HEK293 (cell line): ENCODE measurements at regions not wholly inside any gene's neighbourhood (a gene's known extent, or its start where the extent isn't known, plus 50 kb on each side); places are given as distances from the start of the nearest gene placed in this dataset.

Experiments used
- CTCF ChIA-PET: fragments of 350-600 bp; formaldehyde crosslinking; extraction: SDS; loops from one replicate; lab custom pipeline; 2021; ENCODE audit warnings: antibody characterized with exemption; lab: Yijun Ruan, JAX
- POLR2A ChIA-PET: fragments of 300-600 bp; formaldehyde crosslinking; extraction: SDS; loops from one replicate; lab custom pipeline; 2020; ENCODE audit warnings: antibody characterized with exemption, inconsistent platforms; lab: Yijun Ruan, JAX
- H3K27ac ChIP-seq: fragments of 200-500 bp; sonication (Bioruptor generic); 2 replicates; pipeline ENCODE4 v1.5.1; 2014; ENCODE audit warnings: low read depth, low read length, control low read depth, inconsistent platforms; ENCODE audit errors: extremely low read depth
- H3K36me3 ChIP-seq, 2 experiments: fragments of 200-500 bp in 1 of 2; sonication (Bioruptor generic) in 1 of 2; 1 replicate in 1 of 2; 2 replicates in 1 of 2; pipeline ENCODE4 v1.5.1; 2014 to 2017; ENCODE audit warnings: inconsistent platforms in 2 of 2, low read length in 2 of 2; ENCODE audit not compliant: control insufficient read depth in 2 of 2, insufficient read depth in 1 of 2
- H3K4me1 ChIP-seq: fragments of 200-500 bp; sonication (Bioruptor generic); 2 replicates; pipeline ENCODE4 v1.5.1; 2014; ENCODE audit warnings: mild to moderate bottlenecking, low read length, inconsistent platforms; ENCODE audit not compliant: control insufficient read depth, insufficient read depth
- H3K4me3 ChIP-seq: 2 replicates; pipeline ENCODE4 v1.5.1; 2011; ENCODE audit warnings: low read depth, mild to moderate bottlenecking, control low read depth, low read length, moderate library complexity
- H3K9me3 ChIP-seq: fragments of 200-500 bp; sonication (Bioruptor generic); 2 replicates; pipeline ENCODE4 v1.5.1; 2014; ENCODE audit warnings: low read depth, low read length, inconsistent platforms; ENCODE audit not compliant: control insufficient read depth, insufficient read depth
- BCL11B ChIP-seq: fragments of 450-650 bp; formaldehyde crosslinking; IDR thresholded peaks from 2 replicates; pipeline ENCODE4 v1.5.1; 2016; ENCODE audit warnings: low read depth, missing biosample characterization, missing genetic modification characterization
- ELK4 ChIP-seq: IDR thresholded peaks from 2 replicates; pipeline ENCODE4 v1.6.1; 2011; ENCODE audit warnings: mild to moderate bottlenecking, low read depth, low read length, borderline replicate concordance
- GLI4 ChIP-seq: fragments of 450-650 bp; formaldehyde crosslinking; IDR thresholded peaks from 2 replicates; pipeline ENCODE4 v1.5.1; 2016; ENCODE audit warnings: missing biosample characterization, missing genetic modification characterization
- PBX3 ChIP-seq: sonication (generic); formaldehyde crosslinking; IDR thresholded peaks from 2 replicates; pipeline ENCODE4 v1.8.1; 2022; ENCODE audit warnings: mild to moderate bottlenecking, moderate library complexity, missing genetic modification reagents
- PRDM1 ChIP-seq: fragments of 450-650 bp; formaldehyde crosslinking; IDR thresholded peaks from 2 replicates; pipeline ENCODE4; 2016; ENCODE audit warnings: missing biosample characterization, missing genetic modification characterization
- PRDM4 ChIP-seq: fragments of 450-650 bp; formaldehyde crosslinking; IDR thresholded peaks from 2 replicates; pipeline ENCODE4 v1.5.1; 2017; ENCODE audit warnings: missing biosample characterization, missing genetic modification characterization
- SALL2 ChIP-seq: fragments of 450-650 bp; formaldehyde crosslinking; IDR thresholded peaks from 2 replicates; pipeline ENCODE4 v1.5.0; 2017; ENCODE audit warnings: missing biosample characterization, mild to moderate bottlenecking, missing genetic modification characterization, borderline replicate concordance
- ZBTB49 ChIP-seq: fragments of 450-650 bp; formaldehyde crosslinking; IDR thresholded peaks from 2 replicates; pipeline ENCODE4 v1.5.1; 2016; ENCODE audit warnings: missing biosample characterization, missing genetic modification characterization, low read depth
- ZBTB6 ChIP-seq: fragments of 450-650 bp; formaldehyde crosslinking; IDR thresholded peaks from 2 replicates; pipeline ENCODE4 v1.5.1; 2017; ENCODE audit warnings: missing biosample characterization, missing genetic modification characterization
- ZNF140 ChIP-seq: fragments of 450-650 bp; formaldehyde crosslinking; IDR thresholded peaks from 2 replicates; pipeline ENCODE4 v1.5.1; 2016; ENCODE audit warnings: missing biosample characterization, missing genetic modification characterization
- ZNF184 ChIP-seq: fragments of 450-650 bp; IDR thresholded peaks from 2 replicates; pipeline ENCODE4 v1.5.1; 2018; ENCODE audit warnings: missing biosample characterization, mild to moderate bottlenecking, missing genetic modification characterization
- ZNF202 ChIP-seq: fragments of 450-650 bp; formaldehyde crosslinking; IDR thresholded peaks from 2 replicates; pipeline ENCODE4 v1.5.1; 2016; ENCODE audit warnings: missing biosample characterization, missing genetic modification characterization, borderline replicate concordance
- ZNF280C ChIP-seq: fragments of 450-650 bp; formaldehyde crosslinking; IDR thresholded peaks from 2 replicates; pipeline ENCODE4 v1.5.1; 2016; ENCODE audit warnings: missing biosample characterization, missing genetic modification characterization
- ZNF354C ChIP-seq: fragments of 450-650 bp; formaldehyde crosslinking; IDR thresholded peaks from 2 replicates; pipeline ENCODE4 v1.5.1; 2016; ENCODE audit warnings: missing biosample characterization, missing genetic modification characterization, low read depth, borderline replicate concordance
- ZNF362 ChIP-seq: fragments of 450-650 bp; formaldehyde crosslinking; IDR thresholded peaks from 2 replicates; pipeline ENCODE4 v1.5.1; 2016; ENCODE audit warnings: missing biosample characterization, missing genetic modification characterization
- ZNF394 ChIP-seq: fragments of 450-650 bp; formaldehyde crosslinking; IDR thresholded peaks from 2 replicates; pipeline ENCODE4 v1.5.1; 2016; ENCODE audit warnings: missing biosample characterization, missing genetic modification characterization, mild to moderate bottlenecking, moderate library complexity, borderline replicate concordance
- ZNF416 ChIP-seq: fragments of 450-650 bp; formaldehyde crosslinking; IDR thresholded peaks from 2 replicates; pipeline ENCODE4 v1.5.1; 2016; ENCODE audit warnings: missing biosample characterization, missing genetic modification characterization
- ZNF423 ChIP-seq: fragments of 450-650 bp; formaldehyde crosslinking; IDR thresholded peaks from 2 replicates; pipeline ENCODE4 v1.5.1; 2016; ENCODE audit warnings: missing biosample characterization, missing genetic modification characterization
- ZNF530 ChIP-seq: fragments of 450-650 bp; formaldehyde crosslinking; IDR thresholded peaks from 2 replicates; pipeline ENCODE4 v1.5.1; 2016; ENCODE audit warnings: low read depth, missing biosample characterization, missing genetic modification characterization
- ZNF600 ChIP-seq: fragments of 450-650 bp; formaldehyde crosslinking; IDR thresholded peaks from 2 replicates; pipeline ENCODE4 v1.5.1; 2016; ENCODE audit warnings: missing biosample characterization, missing genetic modification characterization
- ZSCAN30 ChIP-seq: fragments of 450-650 bp; IDR thresholded peaks from 2 replicates; pipeline ENCODE4 v1.5.1; 2018; ENCODE audit warnings: missing biosample characterization, mild to moderate bottlenecking, missing genetic modification characterization, moderate library complexity

- CTCF ChIA-PET = interaction anchor here (0.6 to 1.4 kb wide), 3 partner anchors 88 to 233 kb away, joined by 3 to 4 read pairs (median 3); no protein-coding TSS in a partner anchor
- no peak overlapping the region for H3K4me3 ChIP-seq
- no peaks in the 10 kb centered on the region for H3K36me3 ChIP-seq
- TF ChIP-seq ZNF202 = no peak
- no peak for TF ChIP-seq ZSCAN30
- no peak for TF ChIP-seq ZNF354C
- TF ChIP-seq BCL11B (tag by site-specific recombination) = no peak
- no peak for TF ChIP-seq ZNF362 (tag by site-specific recombination)
- TF ChIP-seq PBX3 (CRISPR knock-in tag) = no peak
- TF ChIP-seq ELK4 = no peak
- no peak overlapping the region for H3K27ac ChIP-seq
- POLR2A ChIA-PET = interaction anchor here (0.5 kb wide), 1 partner anchor 1863 kb away, joined by 4 read pairs; no protein-coding TSS in a partner anchor
- H3K9me3 ChIP-seq = no peaks in the 10 kb centered on the region
- H3K4me1 ChIP-seq = no peaks in the 10 kb centered on the region
Measured at GRCh38 chr7:24406053-24406788, 122.2 kb downstream of the NPY start.

- ChIA-PET CTCF (interaction anchor here (0.6 kb wide), 1 partner anchor 233 kb away, joined by 3 read pairs; no protein-coding TSS in a partner anchor), POLR2A (interaction anchor here (0.5 kb wide), 1 partner anchor 1863 kb away, joined by 4 read pairs; no protein-coding TSS in a partner anchor)
- no peaks in the 10 kb centered on the region for H3K9me3 ChIP-seq
- H3K4me1 ChIP-seq = no peaks in the 10 kb centered on the region
- no peak overlapping the region for H3K27ac ChIP-seq
- H3K4me3 ChIP-seq = no peak overlapping the region
- H3K36me3 ChIP-seq = no peaks in the 10 kb centered on the region
- TF ChIP-seq PRDM4 (tag by site-specific recombination) (no peak), PRDM1 (tag by site-specific recombination) (no peak), ZNF140 (no peak), ZNF416 (tag by site-specific recombination) (no peak), SALL2 (tag by site-specific recombination) (no peak), ZSCAN30 (no peak), ZNF184 (no peak), ZNF600 (no peak), ZNF394 (no peak), ZBTB6 (no peak), GLI4 (tag by site-specific recombination) (no peak), ZBTB49 (tag by site-specific recombination) (no peak), ZNF530 (tag by site-specific recombination) (no peak), ZNF280C (tag by site-specific recombination) (no peak), ZNF423 (tag by site-specific recombination) (no peak)
Measured at GRCh38 chr7:24406789-24407299, 122.9 kb downstream of the NPY start.
